IMR-90 (cell line): ENCODE measurements at regions not wholly inside any gene's neighbourhood (a gene's known extent, or its start where the extent isn't known, plus 50 kb on each side); places are given as distances from the start of the nearest gene placed in this dataset.

Experiments
- ATAC-seq: fragments of 200-7000 bp; cut with Tn5 transposase; 2 replicates; pipeline ENCODE4 v1.9.1; 2020; ENCODE audit warnings: low read depth, mild to moderate bottlenecking, moderate library complexity
- BruUV-seq: library from RNA; stranded (reverse); fragments of 400-500 nt; replicated peaks from 2 replicates; lab custom pipeline; 2021; lab: Mats Ljungman, UMichigan
- CTCF ChIA-PET: fragments of 300-600 bp; formaldehyde crosslinking; extraction: SDS; loops from one replicate; lab custom pipeline; 2021; ENCODE audit warnings: antibody characterized with exemption; lab: Yijun Ruan, JAX
- POLR2A ChIA-PET: fragments of 300-600 bp; sonication (Branson Sonifier 250); formaldehyde crosslinking; loops from one replicate; lab custom pipeline; 2022; ENCODE audit warnings: antibody characterized with exemption; ENCODE audit not compliant: unreplicated experiment; lab: Charles Lee
- DNase-seq: peaks from one replicate; pipeline ENCODE4 v3.0.0; 2013
- H2AFZ ChIP-seq: replicated peaks from 2 replicates; pipeline ENCODE3; 2013; ENCODE audit warnings: low read length, mild to moderate bottlenecking; ENCODE audit not compliant: poor library complexity
- H2AK5ac ChIP-seq: 2 replicates; pipeline ENCODE4 v1.6.1; 2013; ENCODE audit warnings: low read depth, low read length, inconsistent platforms
- H2AK9ac ChIP-seq: replicated peaks from 2 replicates; pipeline ENCODE3; 2013; ENCODE audit warnings: mild to moderate bottlenecking, low read depth, low read length, moderate library complexity; ENCODE audit not compliant: poor library complexity
- H2BK120ac ChIP-seq: 2 replicates; pipeline ENCODE4 v1.6.1; 2013; ENCODE audit warnings: low read depth, low read length, inconsistent platforms
- H2BK15ac ChIP-seq: 3 replicates; pipeline ENCODE4 v1.6.1; 2013; ENCODE audit warnings: low read depth, low read length, inconsistent platforms
- H2BK20ac ChIP-seq: 2 replicates; pipeline ENCODE4 v1.6.1; 2013; ENCODE audit warnings: low read depth, mild to moderate bottlenecking, inconsistent platforms, low read length, moderate library complexity
- H2BK5ac ChIP-seq: 2 replicates; pipeline ENCODE4 v1.6.1; 2013; ENCODE audit warnings: mild to moderate bottlenecking, low read depth, low read length, inconsistent platforms; ENCODE audit not compliant: poor library complexity, severe bottlenecking
- H3K14ac ChIP-seq: replicated peaks from 2 replicates; pipeline ENCODE4 v1.6.1; 2013; ENCODE audit warnings: low read depth, low read length, inconsistent platforms
- H3K18ac ChIP-seq: 2 replicates; pipeline ENCODE4 v1.6.1; 2013; ENCODE audit warnings: low read depth, low read length, control low read depth
- H3K23ac ChIP-seq: 2 replicates; pipeline ENCODE4 v1.6.1; 2013; ENCODE audit warnings: low read depth, low read length, inconsistent platforms
- H3K27ac ChIP-seq: 2 replicates; pipeline ENCODE4 v1.5.1; 2013; ENCODE audit warnings: mild to moderate bottlenecking, control low read depth, low read length; ENCODE audit not compliant: insufficient read depth
- H3K27me3 ChIP-seq: 2 replicates; pipeline ENCODE4 v1.6.1; 2013; ENCODE audit warnings: low read length; ENCODE audit not compliant: control insufficient read depth, insufficient read depth
- H3K36me3 ChIP-seq: 2 replicates; pipeline ENCODE4 v1.6.1; 2013; ENCODE audit warnings: low read length, mixed read lengths; ENCODE audit not compliant: control insufficient read depth, insufficient read depth
- H3K4ac ChIP-seq: 2 replicates; pipeline ENCODE4 v1.6.1; 2013; ENCODE audit warnings: low read depth, low read length, inconsistent platforms
- H3K4me1 ChIP-seq: 2 replicates; pipeline ENCODE4 v1.6.1; 2013; ENCODE audit warnings: low read length, mixed read lengths; ENCODE audit not compliant: control insufficient read depth, insufficient read depth
- H3K4me2 ChIP-seq: 2 replicates; pipeline ENCODE4 v1.6.1; 2013; ENCODE audit warnings: low read depth, mild to moderate bottlenecking, control low read depth, low read length, moderate library complexity
- H3K4me3 ChIP-seq: 2 replicates; pipeline ENCODE4 v1.5.1; 2013; ENCODE audit warnings: low read depth, mild to moderate bottlenecking, control low read depth, low read length, moderate library complexity; ENCODE audit not compliant: insufficient read depth
- H3K56ac ChIP-seq: 2 replicates; pipeline ENCODE4 v1.6.1; 2013; ENCODE audit warnings: low read length, inconsistent platforms; ENCODE audit not compliant: insufficient read depth; ENCODE audit errors: extremely low read depth
- H3K79me1 ChIP-seq, 2 experiments: 2 replicates each; pipeline ENCODE4 v1.6.1; 2013; ENCODE audit warnings: low read length in 2 of 2, inconsistent platforms in 1 of 2, low read depth in 1 of 2
- H3K9ac ChIP-seq: 2 replicates; pipeline ENCODE4 v1.6.1; 2013; ENCODE audit warnings: low read depth, low read length, control low read depth
- H3K9me1 ChIP-seq: 2 replicates; pipeline ENCODE4 v1.6.1; 2013; ENCODE audit warnings: low read length, inconsistent platforms; ENCODE audit not compliant: insufficient read depth
- H3K9me3 ChIP-seq: 2 replicates; pipeline ENCODE4 v1.6.1; 2013; ENCODE audit warnings: low read length; ENCODE audit not compliant: control insufficient read depth, insufficient read depth
- H4K20me1 ChIP-seq: 2 replicates; pipeline ENCODE4 v1.6.1; 2013; ENCODE audit warnings: low read length, inconsistent platforms; ENCODE audit not compliant: insufficient read depth
- H4K5ac ChIP-seq: 2 replicates; pipeline ENCODE4 v1.6.1; 2013; ENCODE audit warnings: mild to moderate bottlenecking, low read depth, low read length, control low read depth
- H4K8ac ChIP-seq, 2 experiments: 2 replicates each; pipeline ENCODE4 v1.6.1; 2013; ENCODE audit warnings: low read depth in 2 of 2, low read length in 2 of 2, control low read depth in 1 of 2, inconsistent platforms in 1 of 2
- H4K91ac ChIP-seq: 2 replicates; pipeline ENCODE4 v1.6.1; 2013; ENCODE audit warnings: low read depth, low read length, inconsistent platforms; ENCODE audit not compliant: insufficient read depth
- CEBPB ChIP-seq: IDR thresholded peaks from 2 replicates; pipeline ENCODE4 v1.6.1; 2012; ENCODE audit warnings: low read depth, low read length, improper control_type of control experiment
- CHD1 ChIP-seq: IDR thresholded peaks from 2 replicates; pipeline ENCODE4 v1.6.1; 2012; ENCODE audit warnings: low read depth, low read length, improper control_type of control experiment
- MAZ ChIP-seq: IDR thresholded peaks from 2 replicates; pipeline ENCODE4 v1.6.1; 2012; ENCODE audit warnings: low read depth, mild to moderate bottlenecking, low read length, improper control_type of control experiment, moderate library complexity, borderline replicate concordance
- POLR2A ChIP-seq: IDR thresholded peaks from 2 replicates; pipeline ENCODE4 v1.6.1; 2012; ENCODE audit warnings: mild to moderate bottlenecking, low read depth, low read length
- whole genome bisulfite sequencing, 2 experiments: methylation state at CpG; one replicate each; pipeline versions ENCODE4 v1.1.5 to v1.1.7; 2013; ENCODE audit warnings: missing lambda C conversion rate in 2 of 2; ENCODE audit not compliant: insufficient read length in 1 of 2; ENCODE audit errors: extremely low coverage in 2 of 2; 5-methylcytosine and 5-hydroxymethylcytosine counted together
- dilution Hi-C: fragments of 300-500 bp; cut with HindIII; formaldehyde crosslinking; loops from one replicate; pipeline ENCODE4 v1.14.3; 2018; ENCODE audit warnings: low sequenced_read_pairs; ENCODE audit not compliant: unreplicated experiment
- in situ Hi-C: fragments of 300-500 bp; cut with MboI; formaldehyde crosslinking; loops from 3 replicates; pipeline ENCODE4 v1.14.3; 2019; ENCODE audit warnings: low sequenced_read_pairs, inconsistent platforms, mixed read lengths
- intact Hi-C: fragments of 100-400 bp; cut with micrococcal nuclease; formaldehyde crosslinking; loops from 2 replicates; pipeline ENCODE4 v1.10.0; 2022

DNA sequence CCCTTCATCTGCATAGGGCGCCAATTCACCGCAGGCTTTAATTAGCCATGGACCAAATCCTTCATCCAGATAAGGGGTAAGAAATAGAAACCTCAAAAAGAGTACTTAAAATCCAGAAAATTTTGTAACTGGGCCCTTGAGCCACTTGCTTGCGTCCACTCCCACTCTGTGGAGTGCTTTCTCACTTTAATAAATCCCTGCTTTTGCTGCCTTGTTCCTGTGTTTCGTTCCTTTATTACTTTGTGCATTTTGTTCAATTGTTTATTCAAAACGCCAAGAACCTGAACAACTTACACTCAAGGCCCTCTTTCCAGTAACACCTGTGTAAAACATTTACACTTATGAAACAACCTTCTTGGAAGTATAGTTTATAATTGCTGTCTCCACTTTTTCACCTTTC lies 66.5 kb downstream of the HMHB1 start:
- in situ Hi-C loops, result no loop called here
- no peaks in the 10 kb centered on the region for H3K36me3 ChIP-seq
- H3K79me1 ChIP-seq, result no peaks in the 10 kb centered on the region
- no peak overlapping the region for H3K14ac ChIP-seq
- no peak overlapping the region for H3K23ac ChIP-seq
- no peaks in the 10 kb centered on the region; the same call in 1 of the 2 replicates for H3K4me1 ChIP-seq
- DNase-seq (no peak), ATAC-seq (no peak)
- TF ChIP-seq MAZ (no peak), POLR2A (no peak), CHD1 (no peak), CEBPB (no peak)
- no peak overlapping the region for H4K91ac ChIP-seq
- no peak overlapping the region for H2AK9ac ChIP-seq
- H2AK5ac ChIP-seq, result no peak overlapping the region
- H3K27ac ChIP-seq, result no peak overlapping the region
- no peaks in the 10 kb centered on the region for H3K27me3 ChIP-seq
- no peak overlapping the region for H3K4me2 ChIP-seq
- POLR2A ChIA-PET, result no interaction called here
- BruUV-seq, result no TSS peak
- CTCF ChIA-PET, result interaction anchor here (1.2 kb wide), 1 partner anchor 262 kb away, joined by 3 read pairs; no protein-coding TSS in a partner anchor
- no peak overlapping the region for H4K8ac ChIP-seq
- H3K9ac ChIP-seq, result no peak overlapping the region
- 100% methylated on average over 1 of the region's 5 CpGs; no CpG with 5 or more reads in 1 of the 2 experiments for WGBS, 2 experiments
- H3K4ac ChIP-seq, result no peak overlapping the region
- no peak overlapping the region for H2AFZ ChIP-seq
- H2BK120ac ChIP-seq, result no peak overlapping the region
- no peak overlapping the region for H2BK15ac ChIP-seq
- H3K56ac ChIP-seq, result no peak overlapping the region
- H4K20me1 ChIP-seq, result no peaks in the 10 kb centered on the region
- H3K4me3 ChIP-seq, result no peak overlapping the region
- H2BK20ac ChIP-seq, result no peak overlapping the region
- no peak overlapping the region for H4K5ac ChIP-seq
- dilution Hi-C loops, result no loop called here
- no peaks in the 10 kb centered on the region for H3K9me3 ChIP-seq
- H3K9me1 ChIP-seq, result no peaks in the 10 kb centered on the region
- intact Hi-C loops, result no loop called here
- H2BK5ac ChIP-seq, result no peak overlapping the region
- H3K18ac ChIP-seq, result no peak overlapping the region
